Right lobe of liver (tissue), 6 donors: ENCODE measurements at regions not wholly inside any gene's neighbourhood (a gene's known extent, or its start where the extent isn't known, plus 50 kb on each side); places are given as distances from the start of the nearest gene placed in this dataset.

ENCODE experiments used
- ATAC-seq, 4 donors: fragments of 200-7000 bp; cut with Tn5 transposase; one replicate each; pipeline ENCODE4 v1.9.1; 2020; ENCODE audit warnings: mild to moderate bottlenecking in 4 of 4, moderate library complexity in 4 of 4
- DNase-seq, 3 donors: peaks; one replicate each; pipeline ENCODE4 v3.0.0-alpha.2; 2020
- H3K27ac ChIP-seq, 3 donors: fragments of 200-600 bp; one replicate each; pipeline ENCODE4 v1.8.0; 2022
- H3K27me3 ChIP-seq, 2 donors: fragments of 200-600 bp; one replicate each; pipeline ENCODE4 v1.8.0; 2022
- H3K36me3 ChIP-seq, 4 donors: fragments of 200-600 bp; sonication (generic) in 1 of 4; one replicate each; pipeline versions ENCODE4 v1.5.1 to v1.8.0; 2017 to 2022; ENCODE audit warnings: control low read depth in 1 of 4
- H3K4me1 ChIP-seq, 4 donors: fragments of 200-600 bp; sonication (generic) in 1 of 4; one replicate each; pipeline versions ENCODE4 v1.5.1 to v1.8.0; 2017 to 2022; ENCODE audit warnings: control low read depth in 1 of 4
- H3K4me3 ChIP-seq, 3 donors: fragments of 200-600 bp; one replicate each; pipeline ENCODE4 v1.8.0; 2022
- H3K9me3 ChIP-seq, 4 donors: fragments of 200-600 bp; sonication (generic) in 1 of 4; one replicate each; pipeline versions ENCODE4 v1.5.1 to v1.8.0; 2017 to 2022; ENCODE audit warnings: control low read depth in 1 of 4
- CTCF ChIP-seq, 4 donors: fragments of 200-600 bp in 3 of 4; fragments of 450-650 bp in 1 of 4; IDR thresholded peaks; one replicate each; pipeline versions ENCODE4 v1.5.1 to v1.8.0; 2016 to 2022; ENCODE audit warnings: antibody characterized with exemption in 4 of 4, mild to moderate bottlenecking in 2 of 4
- POLR2A ChIP-seq: fragments of 450-650 bp; IDR thresholded peaks from one replicate; pipeline ENCODE4 v1.6.1; 2017; ENCODE audit warnings: antibody characterized with exemption, mild to moderate bottlenecking
- WGBS: methylation state at CpG from one replicate; pipeline ENCODE4 v1.1.6; 2018; ENCODE audit warnings: low coverage, low lambda C conversion rate; ENCODE audit not compliant: insufficient coverage; ENCODE audit errors: missing lambda C conversion rate; 5-methylcytosine and 5-hydroxymethylcytosine counted together
- intact Hi-C, 2 donors: fragments of 100-400 bp; cut with DNase I; formaldehyde crosslinking; loops; one replicate each; pipeline versions ENCODE4 v1.11.2 to v1.14.1; 2022
- donor health status: DM: no; HTN: yes; CAD: no.
- donor health status: DM: no; HTN: no; CAD: no.
- donor health status: DM: no; HTN: no; CAD: no.
- donor health status: DM: no; HTN: yes; CAD: no.
- donor health status: DM: no; HTN: yes; CAD: no.

GRCh38 chr11:13143486-13144297 lies 133.9 kb upstream of the BMAL1 start:
- Histone ChIP-seq H3K9me3 (no peaks in the 10 kb centered on the region), H3K27me3 (no peaks in the 10 kb centered on the region), H3K27ac (no peak overlapping the region), H3K4me3 (no peak overlapping the region), H3K4me1 (peaks cover 0 to 12% (median 0%) of the 10 kb centered on the region in 4 donors), H3K36me3 (no peaks in the 10 kb centered on the region)
- no peak for DNase-seq
- no peak for TF ChIP-seq CTCF (IDR thresholded peaks at IDR 0.05)
- no peak for TF ChIP-seq POLR2A
- intact Hi-C loops, result no loop called here
- no peak for ATAC-seq
- WGBS, result 50% methylated on average over 1 of the region's 1 CpG

- Histone ChIP-seq H3K27me3 (no peaks in the 10 kb centered on the region), H3K4me1 (peaks cover 0 to 4% (median 0%) of the 10 kb centered on the region in 4 donors), H3K9me3 (no peaks in the 10 kb centered on the region), H3K27ac (no peak overlapping the region), H3K4me3 (no peak overlapping the region), H3K36me3 (no peaks in the 10 kb centered on the region)
- intact Hi-C loops, result no loop called here
- ATAC-seq (no peak), DNase-seq (no peak)
- no peak for TF ChIP-seq POLR2A
- no peak for TF ChIP-seq CTCF (IDR thresholded peaks at IDR 0.05)
- WGBS, result 94% methylated on average over 2 of the region's 2 CpGs
Observed at GRCh38 chr11:13145461-13145860, 132.1 kb upstream of the BMAL1 start.

- DNase-seq (no peak), ATAC-seq (no peak)
- 74% methylated on average over 2 of the region's 2 CpGs for WGBS
- H3K4me1 ChIP-seq, result no peaks in the 10 kb centered on the region
- H3K27ac ChIP-seq, result no peak overlapping the region
- TF ChIP-seq POLR2A (no peak), CTCF (IDR thresholded peaks at IDR 0.05) (no peak)
- H3K36me3 ChIP-seq, result no peaks in the 10 kb centered on the region
- no peaks in the 10 kb centered on the region for H3K9me3 ChIP-seq
- H3K4me3 ChIP-seq, result no peak overlapping the region
- no peaks in the 10 kb centered on the region for H3K27me3 ChIP-seq
- intact Hi-C loops, result loop anchor here (5.0 to 10.0 kb wide), 2 partner anchors 185 to 188 kb away; no protein-coding TSS in a partner anchor
Observed at GRCh38 chr11:13149991-13150390, 127.6 kb upstream of the BMAL1 start.

GRCh38 chr11:13150487-13150886 lies 127.1 kb upstream of the BMAL1 start:
- Histone ChIP-seq H3K4me3 (no peak overlapping the region), H3K36me3 (no peaks in the 10 kb centered on the region), H3K27me3 (no peaks in the 10 kb centered on the region), H3K9me3 (no peaks in the 10 kb centered on the region), H3K4me1 (no peaks in the 10 kb centered on the region), H3K27ac (no peak overlapping the region)
- WGBS, result 50% methylated on average over 2 of the region's 5 CpGs
- intact Hi-C loops, result loop anchor here (5.0 to 10.0 kb wide), 2 partner anchors 186 to 188 kb away; no protein-coding TSS in a partner anchor
- DNase-seq (no peak), ATAC-seq (peak in 1 of 4 donors; percentile 78)
- no peak for TF ChIP-seq POLR2A
- TF ChIP-seq CTCF (IDR thresholded peaks at IDR 0.05), result no peak
